Testis (tissue), 2 donors: ENCODE measurements at regions not wholly inside any gene's neighbourhood (a gene's known extent, or its start where the extent isn't known, plus 50 kb on each side); places are given as distances from the start of the nearest gene placed in this dataset.

ENCODE experiments used
- POLR2A ChIP-seq: fragments of 450-650 bp; IDR thresholded peaks from one replicate; pipeline ENCODE4 v1.6.1; 2017; ENCODE audit warnings: antibody characterized with exemption, mild to moderate bottlenecking, moderate library complexity
- TF ChIP-seq, protein P1 (sequence below), 3 experiments: fragments of 450-650 bp in 2 of 3; fragments of 200-600 bp in 1 of 3; sonication (generic) in 1 of 3; IDR thresholded peaks; one replicate each; pipeline ENCODE4 v1.5.1; 2016 to 2019; ENCODE audit warnings: antibody characterized with exemption in 3 of 3, mild to moderate bottlenecking in 2 of 3, moderate library complexity in 1 of 3

GRCh38 chr1:199561334-199561733, 466.2 kb upstream of the NR5A2 start:
- TF ChIP-seq, protein P1, sequence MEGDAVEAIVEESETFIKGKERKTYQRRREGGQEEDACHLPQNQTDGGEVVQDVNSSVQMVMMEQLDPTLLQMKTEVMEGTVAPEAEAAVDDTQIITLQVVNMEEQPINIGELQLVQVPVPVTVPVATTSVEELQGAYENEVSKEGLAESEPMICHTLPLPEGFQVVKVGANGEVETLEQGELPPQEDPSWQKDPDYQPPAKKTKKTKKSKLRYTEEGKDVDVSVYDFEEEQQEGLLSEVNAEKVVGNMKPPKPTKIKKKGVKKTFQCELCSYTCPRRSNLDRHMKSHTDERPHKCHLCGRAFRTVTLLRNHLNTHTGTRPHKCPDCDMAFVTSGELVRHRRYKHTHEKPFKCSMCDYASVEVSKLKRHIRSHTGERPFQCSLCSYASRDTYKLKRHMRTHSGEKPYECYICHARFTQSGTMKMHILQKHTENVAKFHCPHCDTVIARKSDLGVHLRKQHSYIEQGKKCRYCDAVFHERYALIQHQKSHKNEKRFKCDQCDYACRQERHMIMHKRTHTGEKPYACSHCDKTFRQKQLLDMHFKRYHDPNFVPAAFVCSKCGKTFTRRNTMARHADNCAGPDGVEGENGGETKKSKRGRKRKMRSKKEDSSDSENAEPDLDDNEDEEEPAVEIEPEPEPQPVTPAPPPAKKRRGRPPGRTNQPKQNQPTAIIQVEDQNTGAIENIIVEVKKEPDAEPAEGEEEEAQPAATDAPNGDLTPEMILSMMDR (IDR thresholded peaks at IDR 0.05): no peak
- TF ChIP-seq POLR2A: no peak
